Vagina (tissue), 2 donors: ENCODE measurements at regions not wholly inside any gene's neighbourhood (a gene's known extent, or its start where the extent isn't known, plus 50 kb on each side); places are given as distances from the start of the nearest gene placed in this dataset.
"Not testable (repeated sequence)": the region's sequence is repeated elsewhere in the genome, so short reads cannot be mapped to it uniquely, and the experiment has no call there.

Source experiments
- DNase-seq, 2 donors: peaks; one replicate each; pipeline ENCODE4 v3.0.0-alpha.2; 2017; ENCODE audit errors: extremely low spot score in 2 of 2
- H3K27ac ChIP-seq: fragments of 200-600 bp; sonication (generic); one replicate; pipeline ENCODE4 v1.5.1; 2019
- H3K27me3 ChIP-seq: fragments of 200-600 bp; sonication (generic); one replicate; pipeline ENCODE4 v1.5.1; 2019
- H3K36me3 ChIP-seq, 2 donors: fragments of 200-600 bp; sonication (generic); one replicate each; pipeline ENCODE4 v1.5.1; 2017 to 2019
- H3K4me1 ChIP-seq: fragments of 200-600 bp; sonication (generic); one replicate; pipeline ENCODE4 v1.5.1; 2019
- H3K4me3 ChIP-seq, 2 donors: fragments of 200-600 bp; sonication (generic); 1 replicate in 1 of 2; 2 replicates in 1 of 2; pipeline ENCODE4 v1.5.1; 2016 to 2019
- H3K9me3 ChIP-seq: fragments of 200-600 bp; sonication (generic); one replicate; pipeline ENCODE4 v1.5.1; 2019
- POLR2A ChIP-seq, 2 donors: fragments of 450-650 bp; IDR thresholded peaks; one replicate each; pipeline ENCODE4 v1.6.1; 2017; ENCODE audit warnings: antibody characterized with exemption in 2 of 2, mild to moderate bottlenecking in 2 of 2, moderate library complexity in 2 of 2
- POLR2AphosphoS5 ChIP-seq, 2 donors: sonication (generic); formaldehyde crosslinking; IDR thresholded peaks; one replicate each; pipeline ENCODE4 v1.9.0; 2017; ENCODE audit warnings: antibody characterized with exemption in 2 of 2, mild to moderate bottlenecking in 2 of 2, low read depth in 1 of 2; ENCODE audit not compliant: insufficient read depth in 1 of 2
- intact Hi-C: fragments of 100-400 bp; cut with DNase I; formaldehyde crosslinking; loops from one replicate; pipeline ENCODE4 v1.15.1; 2023
- TF ChIP-seq, protein P1 (sequence below), 3 experiments: fragments of 450-650 bp in 2 of 3; fragments of 200-600 bp in 1 of 3; sonication (generic) in 1 of 3; IDR thresholded peaks; one replicate each; pipeline ENCODE4 v1.5.1; 2017 to 2019; ENCODE audit warnings: antibody characterized with exemption in 3 of 3, mild to moderate bottlenecking in 2 of 3, moderate library complexity in 2 of 3

DNA sequence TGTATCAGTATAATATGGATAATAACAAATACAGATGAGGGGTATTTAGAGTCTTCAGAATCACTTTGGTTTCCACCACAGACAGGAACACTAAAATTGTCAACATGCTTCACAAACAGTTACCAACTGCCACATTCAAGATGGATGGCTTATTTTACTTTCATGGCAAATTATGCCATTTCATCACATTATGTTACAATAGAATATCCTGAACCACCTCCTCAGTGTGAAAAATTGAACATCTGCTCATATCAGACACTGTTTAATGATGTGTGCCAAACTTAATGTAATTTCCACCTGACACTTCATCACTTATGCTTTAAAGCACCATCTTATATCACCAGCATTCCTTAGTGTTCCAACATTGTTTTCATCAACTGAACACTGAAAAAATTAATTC lies 357.4 kb downstream of the KCNN2 start:
- TF ChIP-seq POLR2AphosphoS5 (IDR thresholded peaks at IDR 0.05; ENCODE audit: insufficient read depth in 1 of 2, low read depth in 1 of 2) (no peak), POLR2A (IDR thresholded peaks at IDR 0.05) (no peak)
- TF ChIP-seq, protein P1, sequence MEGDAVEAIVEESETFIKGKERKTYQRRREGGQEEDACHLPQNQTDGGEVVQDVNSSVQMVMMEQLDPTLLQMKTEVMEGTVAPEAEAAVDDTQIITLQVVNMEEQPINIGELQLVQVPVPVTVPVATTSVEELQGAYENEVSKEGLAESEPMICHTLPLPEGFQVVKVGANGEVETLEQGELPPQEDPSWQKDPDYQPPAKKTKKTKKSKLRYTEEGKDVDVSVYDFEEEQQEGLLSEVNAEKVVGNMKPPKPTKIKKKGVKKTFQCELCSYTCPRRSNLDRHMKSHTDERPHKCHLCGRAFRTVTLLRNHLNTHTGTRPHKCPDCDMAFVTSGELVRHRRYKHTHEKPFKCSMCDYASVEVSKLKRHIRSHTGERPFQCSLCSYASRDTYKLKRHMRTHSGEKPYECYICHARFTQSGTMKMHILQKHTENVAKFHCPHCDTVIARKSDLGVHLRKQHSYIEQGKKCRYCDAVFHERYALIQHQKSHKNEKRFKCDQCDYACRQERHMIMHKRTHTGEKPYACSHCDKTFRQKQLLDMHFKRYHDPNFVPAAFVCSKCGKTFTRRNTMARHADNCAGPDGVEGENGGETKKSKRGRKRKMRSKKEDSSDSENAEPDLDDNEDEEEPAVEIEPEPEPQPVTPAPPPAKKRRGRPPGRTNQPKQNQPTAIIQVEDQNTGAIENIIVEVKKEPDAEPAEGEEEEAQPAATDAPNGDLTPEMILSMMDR (IDR thresholded peaks at IDR 0.05) = no peak
- Histone ChIP-seq H3K4me3 (no peak overlapping the region), H3K27me3 (no peaks in the 10 kb centered on the region), H3K9me3 (no peaks in the 10 kb centered on the region), H3K27ac (no peak overlapping the region), H3K36me3 (no peaks in the 10 kb centered on the region), H3K4me1 (no peaks in the 10 kb centered on the region)
- DNase-seq = no peak
- intact Hi-C loops = no loop called here

DNA sequence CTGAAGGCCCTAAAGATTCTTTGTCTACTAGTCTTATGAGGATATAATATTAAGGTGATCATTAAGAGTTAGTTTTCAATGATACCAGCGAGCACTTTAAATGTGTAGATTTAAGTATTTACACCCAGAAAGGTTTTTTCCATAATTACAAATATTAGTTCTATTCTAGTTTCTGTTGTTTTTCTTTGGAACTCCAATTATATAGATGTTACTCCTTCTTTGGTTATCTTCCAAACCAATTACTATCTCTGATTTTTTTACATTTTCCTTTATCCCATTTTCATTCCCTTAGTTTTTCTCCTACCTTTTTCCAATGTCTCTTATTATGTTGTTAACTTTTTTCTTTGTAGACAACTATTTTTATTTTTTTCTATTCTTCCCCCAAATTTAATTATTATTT lies 355.1 kb downstream of the KCNN2 start:
- intact Hi-C loops = loop anchor here (2.0 kb wide), 1 partner anchor 24 kb away; no protein-coding TSS in a partner anchor
- TF ChIP-seq POLR2A (IDR thresholded peaks at IDR 0.05) (no peak), POLR2AphosphoS5 (IDR thresholded peaks at IDR 0.05; ENCODE audit: insufficient read depth in 1 of 2, low read depth in 1 of 2) (no peak)
- TF ChIP-seq, protein P1 (IDR thresholded peaks at IDR 0.05) = no peak
- DNase-seq = no peak

GRCh38 chr5:114704225-114704893 lies 342.5 kb downstream of the KCNN2 start:
- H3K27ac ChIP-seq, intact Hi-C loops, H3K4me3 ChIP-seq, H3K4me1 ChIP-seq, H3K27me3 ChIP-seq, H3K36me3 ChIP-seq, H3K9me3 ChIP-seq, DNase-seq: not testable (repeated sequence)

More for the DNA sequence above, 355.1 kb downstream of the KCNN2 start:
- H3K4me3 ChIP-seq = no peak overlapping the region
- no peaks in the 10 kb centered on the region for H3K36me3 ChIP-seq
- no peaks in the 10 kb centered on the region for H3K4me1 ChIP-seq
- H3K9me3 ChIP-seq = no peaks in the 10 kb centered on the region
- H3K27me3 ChIP-seq = no peaks in the 10 kb centered on the region
- H3K27ac ChIP-seq = no peak overlapping the region

GRCh38 chr5:114702731-114703130 lies 340.9 kb downstream of the KCNN2 start:
- H3K4me1 ChIP-seq = no peaks in the 10 kb centered on the region
- no peaks in the 10 kb centered on the region for H3K36me3 ChIP-seq
- DNase-seq = no peak
- H3K27ac ChIP-seq = no peak overlapping the region
- TF ChIP-seq, protein P1 (IDR thresholded peaks at IDR 0.05) = no peak
- no peak for TF ChIP-seq POLR2A (IDR thresholded peaks at IDR 0.05)
- TF ChIP-seq POLR2AphosphoS5 (IDR thresholded peaks at IDR 0.05; ENCODE audit: insufficient read depth in 1 of 2, low read depth in 1 of 2) = no peak
- no peaks in the 10 kb centered on the region for H3K9me3 ChIP-seq
- intact Hi-C loops = no loop called here
- no peak overlapping the region for H3K4me3 ChIP-seq
- no peaks in the 10 kb centered on the region for H3K27me3 ChIP-seq

DNA sequence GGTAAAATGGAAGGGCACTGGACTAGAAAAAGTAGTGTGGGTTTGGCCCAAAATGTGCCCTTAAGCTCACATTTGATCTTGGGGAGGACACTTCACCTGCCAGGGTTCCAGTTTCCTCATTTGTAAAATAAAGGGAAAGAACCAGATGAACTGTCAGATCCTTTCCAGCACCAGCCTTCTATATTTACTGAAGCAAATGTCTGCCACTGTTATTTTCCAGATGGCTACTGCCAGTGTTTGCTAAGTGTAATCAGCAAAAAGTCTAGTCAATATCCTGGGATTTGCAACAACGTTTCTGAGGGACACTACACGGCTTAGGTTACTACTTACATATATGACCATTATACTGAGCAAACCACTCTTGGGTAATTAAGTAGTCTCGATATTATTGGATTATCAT lies 340.3 kb downstream of the KCNN2 start:
- no peak for TF ChIP-seq POLR2AphosphoS5 (IDR thresholded peaks at IDR 0.05; ENCODE audit: insufficient read depth in 1 of 2, low read depth in 1 of 2)
- TF ChIP-seq POLR2A (IDR thresholded peaks at IDR 0.05) = no peak
- intact Hi-C loops = no loop called here
- Histone ChIP-seq H3K9me3 (no peaks in the 10 kb centered on the region), H3K27ac (no peak overlapping the region), H3K27me3 (no peaks in the 10 kb centered on the region), H3K4me3 (no peak overlapping the region), H3K36me3 (no peaks in the 10 kb centered on the region), H3K4me1 (no peaks in the 10 kb centered on the region)
- no peak for DNase-seq

DNA sequence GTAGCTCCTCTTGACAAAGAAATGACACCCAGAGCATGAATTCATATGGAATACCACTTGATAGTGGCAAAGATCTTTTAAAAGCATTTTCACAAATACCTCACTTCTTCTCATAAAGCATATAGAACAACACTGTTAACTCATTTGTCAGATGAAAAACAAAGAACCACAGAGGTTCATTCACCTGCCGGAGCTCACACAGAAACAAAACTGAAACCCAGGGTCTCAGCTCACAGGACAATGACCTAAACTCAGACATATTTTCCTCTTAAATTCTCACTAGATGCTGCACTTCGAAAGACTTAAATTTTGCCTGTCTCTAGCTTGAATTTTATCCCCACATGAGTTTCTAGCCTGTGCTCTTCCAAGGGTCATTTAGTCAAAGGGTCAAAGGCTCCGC lies 339.0 kb downstream of the KCNN2 start:
- Histone ChIP-seq H3K27ac (no peak overlapping the region), H3K4me1 (no peaks in the 10 kb centered on the region), H3K4me3 (no peak overlapping the region), H3K36me3 (no peaks in the 10 kb centered on the region), H3K27me3 (no peaks in the 10 kb centered on the region), H3K9me3 (no peaks in the 10 kb centered on the region)
- intact Hi-C loops = no loop called here
- TF ChIP-seq, protein P1 (IDR thresholded peaks at IDR 0.05) = no peak
- DNase-seq = no peak
